ENCODE measurements at regions not wholly inside any gene's neighbourhood (a gene's known extent, or its start where the extent isn't known, plus 50 kb on each side); places are given as distances from the start of the nearest gene placed in this dataset.

DNA sequence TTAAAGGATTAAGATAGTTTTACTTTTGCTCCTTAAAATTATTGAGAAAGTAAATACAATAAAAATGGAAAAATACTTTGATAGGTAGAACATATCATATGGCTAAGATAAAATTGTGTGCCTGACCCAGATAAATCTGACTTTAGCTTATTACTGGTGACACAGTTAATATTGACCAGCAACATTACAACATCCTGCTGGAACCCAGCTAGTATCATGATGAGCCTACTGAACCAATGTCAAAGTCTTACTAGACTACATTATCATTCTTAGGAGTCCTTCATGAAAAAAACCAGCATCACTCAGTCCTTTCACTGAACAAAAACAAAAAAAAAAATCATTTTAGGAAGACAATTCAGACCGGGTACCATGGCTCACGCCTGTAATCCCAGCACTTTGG is 164.8 kb upstream of the CDK1 start:
- TF ChIP-seq CTCF (IDR thresholded peaks at IDR 0.05; ENCODE audit: borderline replicate concordance, insufficient read depth, low read depth, low read length): no peak

DNA sequence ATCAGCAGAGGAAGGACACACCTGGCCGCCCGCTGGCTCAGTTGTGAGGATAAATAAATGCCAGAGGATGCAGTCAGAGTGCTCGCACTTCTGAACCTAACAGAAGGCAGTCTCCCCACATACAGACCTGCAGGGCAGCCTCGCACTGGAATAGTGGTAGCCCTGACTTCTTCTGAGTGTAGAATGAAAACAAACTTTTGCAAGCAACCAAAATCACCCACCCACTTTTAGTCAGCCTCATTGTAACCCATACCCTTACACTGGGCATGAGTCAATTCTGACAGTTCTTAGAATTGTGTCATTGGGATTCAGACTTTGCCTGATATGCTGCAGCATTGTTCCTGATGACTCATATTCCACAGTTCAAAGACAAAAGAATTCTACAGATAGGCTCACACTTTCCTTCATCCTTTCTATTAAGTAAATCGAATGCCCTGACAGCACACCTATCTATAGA is 167.0 kb upstream of the CDK1 start:
- no peak for TF ChIP-seq CTCF (IDR thresholded peaks at IDR 0.05; ENCODE audit: borderline replicate concordance, insufficient read depth, low read depth, low read length)
- no peak overlapping the region for H3K4me3 ChIP-seq (ENCODE audit: low read depth, low read length)

More for the DNA sequence above, 164.8 kb upstream of the CDK1 start:
- H3K4me3 ChIP-seq (ENCODE audit: low read depth, low read length): no peak overlapping the region

GRCh38 chr10:60607372-60607771 is 170.9 kb upstream of the CDK1 start:
- no peak for TF ChIP-seq CTCF (IDR thresholded peaks at IDR 0.05; ENCODE audit: borderline replicate concordance, insufficient read depth, low read depth, low read length)
- H3K4me3 ChIP-seq (ENCODE audit: low read depth, low read length): no peak overlapping the region

- no peak for TF ChIP-seq CTCF (IDR thresholded peaks at IDR 0.05; ENCODE audit: borderline replicate concordance, insufficient read depth, low read depth, low read length)
- no peak overlapping the region for H3K4me3 ChIP-seq (ENCODE audit: low read depth, low read length)
Measured at GRCh38 chr10:60606343-60607080, 171.8 kb upstream of the CDK1 start.

DNA sequence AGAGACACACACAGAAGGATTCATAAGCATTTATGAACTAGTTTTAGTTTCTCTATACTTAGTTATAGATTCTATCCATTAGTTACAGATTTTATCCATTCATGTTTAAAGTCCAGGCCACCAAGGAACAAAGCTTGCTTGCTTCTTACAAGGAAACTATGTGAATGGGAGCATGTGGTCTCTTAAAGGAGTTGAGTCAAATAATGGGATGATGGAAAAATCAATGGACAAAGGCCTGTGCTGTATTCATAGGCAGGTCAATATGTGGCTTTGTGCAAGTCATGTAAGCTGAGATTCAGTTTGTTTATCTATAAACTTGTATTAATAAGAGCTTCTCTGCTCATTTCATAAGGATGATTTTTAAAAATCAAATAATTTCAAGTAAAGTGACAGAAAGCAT is 172.8 kb upstream of the CDK1 start:
- no peak for TF ChIP-seq CTCF (IDR thresholded peaks at IDR 0.05; ENCODE audit: borderline replicate concordance, insufficient read depth, low read depth, low read length)
- H3K4me3 ChIP-seq (ENCODE audit: low read depth, low read length): no peak overlapping the region

- TF ChIP-seq CTCF (IDR thresholded peaks at IDR 0.05; ENCODE audit: borderline replicate concordance, insufficient read depth, low read depth, low read length): no peak
- H3K4me3 ChIP-seq (ENCODE audit: low read depth, low read length): no peak overlapping the region
Measured at GRCh38 chr10:60604342-60604741, 173.9 kb upstream of the CDK1 start.

DNA sequence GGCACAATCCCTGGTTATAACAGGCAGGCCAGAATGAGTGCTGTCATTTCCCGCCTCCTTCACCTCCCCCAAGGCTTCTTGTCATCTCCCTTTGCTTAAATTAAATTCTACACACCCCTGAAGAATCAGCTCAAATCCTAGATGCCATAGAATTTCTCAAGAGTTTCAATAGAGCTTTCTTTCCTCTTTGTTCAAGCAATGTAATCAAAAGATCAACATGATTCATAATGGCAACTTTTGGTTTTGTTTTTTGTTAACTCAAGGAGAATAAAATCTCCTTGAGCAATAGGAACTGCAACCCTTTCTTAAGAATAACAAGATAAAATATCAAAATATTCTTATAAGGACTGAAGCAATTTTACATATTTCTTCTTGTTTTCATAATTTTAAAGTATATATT is 180.8 kb upstream of the CDK1 start:
- no peak for TF ChIP-seq CTCF (IDR thresholded peaks at IDR 0.05; ENCODE audit: borderline replicate concordance, insufficient read depth, low read depth, low read length)
- H3K4me3 ChIP-seq (ENCODE audit: low read depth, low read length): no peak overlapping the region

Measured in GM12875 (cell line).